CD4-positive, alpha-beta memory T cell (primary cell): ENCODE measurements at regions not wholly inside any gene's neighbourhood (a gene's known extent, or its start where the extent isn't known, plus 50 kb on each side); places are given as distances from the start of the nearest gene placed in this dataset.

Source experiments
- CTCF ChIA-PET: fragments of 350-600 bp; sonication (Branson Sonifier 250); formaldehyde crosslinking; loops from one replicate; lab custom pipeline; 2021; ENCODE audit warnings: inconsistent platforms; ENCODE audit not compliant: partially characterized antibody; lab: Charles Lee
- POLR2A ChIA-PET: fragments of 350-600 bp; sonication (Branson Sonifier 250); formaldehyde crosslinking; loops from one replicate; lab custom pipeline; 2021; ENCODE audit not compliant: partially characterized antibody; lab: Charles Lee
- DNase-seq, 5 donors: peaks; one replicate each; pipeline versions ENCODE4 v3.0.0 to v3.0.0-alpha.2; 2020 to 2022; ENCODE audit warnings: mixed read lengths in 1 of 5
- H3K27ac ChIP-seq: one replicate; pipeline ENCODE4 v1.7.0; 2013; ENCODE audit warnings: low read depth, low read length
- H3K27me3 ChIP-seq: 2 replicates; pipeline ENCODE4 v1.7.0; 2013; ENCODE audit warnings: mild to moderate bottlenecking, low read length, moderate library complexity; ENCODE audit not compliant: insufficient read depth
- H3K36me3 ChIP-seq: 2 replicates; pipeline ENCODE4 v1.7.0; 2013; ENCODE audit warnings: mild to moderate bottlenecking, low read length, moderate library complexity; ENCODE audit not compliant: insufficient read depth
- H3K4me1 ChIP-seq: 2 replicates; pipeline ENCODE4 v1.7.0; 2013; ENCODE audit warnings: mild to moderate bottlenecking, low read length, moderate library complexity; ENCODE audit not compliant: insufficient read depth
- H3K4me3 ChIP-seq, 2 donors: one replicate each; pipeline ENCODE4 v1.7.0; 2013; ENCODE audit warnings: low read length in 2 of 2, mild to moderate bottlenecking in 1 of 2
- H3K9me3 ChIP-seq, 2 donors: one replicate each; pipeline ENCODE4 v1.7.0; 2013; ENCODE audit warnings: low read length in 2 of 2, control low read depth in 1 of 2; ENCODE audit not compliant: control insufficient read depth in 1 of 2
- H3K27ac Mint-ChIP-seq, 7 donors: one replicate each; pipeline ENCODE4 v1.8.0; 2020 to 2021; ENCODE audit warnings: mixed read lengths in 7 of 7, mild to moderate bottlenecking in 6 of 7, inconsistent platforms in 3 of 7, moderate library complexity in 3 of 7
- H3K27me3 Mint-ChIP-seq, 2 donors: one replicate each; pipeline ENCODE4 v1.8.0; 2020 to 2021; ENCODE audit warnings: mixed read lengths in 2 of 2
- H3K36me3 Mint-ChIP-seq, 2 donors: one replicate each; pipeline ENCODE4 v1.8.0; 2020 to 2021; ENCODE audit warnings: mixed read lengths in 2 of 2, inconsistent platforms in 1 of 2, mild to moderate bottlenecking in 1 of 2
- H3K4me1 Mint-ChIP-seq, 4 donors: one replicate each; pipeline ENCODE4 v1.8.0; 2020 to 2021; ENCODE audit warnings: mixed read lengths in 4 of 4, mild to moderate bottlenecking in 1 of 4
- H3K4me3 Mint-ChIP-seq, 8 donors: one replicate each; pipeline ENCODE4 v1.8.0; 2020 to 2021; ENCODE audit warnings: mixed read lengths in 8 of 8, mild to moderate bottlenecking in 7 of 8, moderate library complexity in 6 of 8, inconsistent platforms in 3 of 8
- H3K9me3 Mint-ChIP-seq, 8 donors: one replicate each; pipeline ENCODE4 v1.8.0; 2020 to 2021; ENCODE audit warnings: mixed read lengths in 8 of 8, mild to moderate bottlenecking in 5 of 8, inconsistent platforms in 3 of 8, moderate library complexity in 1 of 8
- intact Hi-C: fragments of 100-400 bp; cut with micrococcal nuclease; formaldehyde crosslinking; loops from one replicate; pipeline ENCODE4 v1.15.1; 2023

DNA sequence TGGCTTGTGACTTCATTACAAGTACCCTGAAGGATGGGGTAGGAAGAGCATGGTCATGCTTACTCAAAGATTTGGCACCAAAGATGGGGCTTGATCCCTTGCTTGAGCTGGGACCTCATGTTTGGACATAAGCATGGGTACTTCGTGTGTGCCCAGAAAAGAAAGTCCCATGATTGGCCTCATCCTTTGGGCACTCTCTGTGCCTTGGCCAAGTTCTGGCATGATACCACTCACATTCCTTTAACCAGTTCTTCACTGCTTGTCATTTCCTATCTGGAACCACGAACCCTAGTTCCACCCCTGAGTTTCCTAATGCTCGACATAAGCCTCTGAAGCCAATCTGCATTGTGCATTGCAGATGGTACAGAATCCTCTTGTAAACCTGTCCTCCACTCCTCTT, 107.0 kb downstream of the NAV1 start:
- no peak overlapping the region for H3K4me3 ChIP-seq
- H3K9me3 ChIP-seq, result no peaks in the 10 kb centered on the region
- ChIA-PET CTCF (no interaction called here), POLR2A (no interaction called here)
- peaks cover 0 to 3% of the 10 kb centered on the region in 2 donors for H3K36me3 Mint-ChIP-seq
- H3K4me1 Mint-ChIP-seq, result peaks cover 0 to 6% (median 5%) of the 10 kb centered on the region in 4 donors
- H3K9me3 Mint-ChIP-seq, result peaks cover 0 to 2% (median 0%) of the 10 kb centered on the region in 8 donors
- no peaks in the 10 kb centered on the region for H3K4me1 ChIP-seq
- H3K27me3 Mint-ChIP-seq, result peaks cover 25 to 32% of the 10 kb centered on the region in 2 donors
- no peak overlapping the region for H3K27ac Mint-ChIP-seq
- intact Hi-C loops, result no loop called here
- peaks cover 4% of the 10 kb centered on the region for H3K27me3 ChIP-seq
- no peak for DNase-seq
- no peaks in the 10 kb centered on the region for H3K36me3 ChIP-seq
- no peak overlapping the region for H3K27ac ChIP-seq
- no peak overlapping the region for H3K4me3 Mint-ChIP-seq

- Mint-ChIP-seq H3K27me3 (peaks cover 28 to 33% of the 10 kb centered on the region in 2 donors), H3K36me3 (peaks cover 0 to 3% of the 10 kb centered on the region in 2 donors), H3K4me3 (peak overlapping the region in 3 of 8 donors; percentile 18 to 39 (median 20)), H3K27ac (no peak overlapping the region), H3K4me1 (peaks cover 0 to 6% (median 5%) of the 10 kb centered on the region in 4 donors), H3K9me3 (peaks cover 0 to 2% (median 0%) of the 10 kb centered on the region in 8 donors)
- POLR2A ChIA-PET, result no interaction called here
- Histone ChIP-seq H3K36me3 (no peaks in the 10 kb centered on the region), H3K9me3 (no peaks in the 10 kb centered on the region), H3K4me3 (no peak overlapping the region), H3K27ac (no peak overlapping the region), H3K4me1 (no peaks in the 10 kb centered on the region), H3K27me3 (peaks cover 4% of the 10 kb centered on the region)
- CTCF ChIA-PET, result no interaction called here
- intact Hi-C loops, result no loop called here
- no peak for DNase-seq
Observed at GRCh38 chr1:201646411-201647022, 107.6 kb downstream of the NAV1 start.

- Mint-ChIP-seq H3K36me3 (peaks cover 0 to 3% of the 10 kb centered on the region in 2 donors), H3K27ac (no peak overlapping the region), H3K4me1 (peaks cover 0 to 6% (median 5%) of the 10 kb centered on the region in 4 donors), H3K4me3 (peak overlapping the region in 2 of 8 donors; percentile 17 to 44), H3K9me3 (peaks cover 0 to 2% (median 0%) of the 10 kb centered on the region in 8 donors), H3K27me3 (peaks cover 28 to 34% of the 10 kb centered on the region in 2 donors)
- Histone ChIP-seq H3K4me1 (no peaks in the 10 kb centered on the region), H3K4me3 (no peak overlapping the region), H3K27me3 (peaks cover 4% of the 10 kb centered on the region), H3K9me3 (no peaks in the 10 kb centered on the region), H3K27ac (no peak overlapping the region), H3K36me3 (no peaks in the 10 kb centered on the region)
- intact Hi-C loops, result no loop called here
- POLR2A ChIA-PET, result no interaction called here
- CTCF ChIA-PET, result no interaction called here
- DNase-seq, result no peak
Observed at GRCh38 chr1:201647094-201647493, 108.2 kb downstream of the NAV1 start.

DNA sequence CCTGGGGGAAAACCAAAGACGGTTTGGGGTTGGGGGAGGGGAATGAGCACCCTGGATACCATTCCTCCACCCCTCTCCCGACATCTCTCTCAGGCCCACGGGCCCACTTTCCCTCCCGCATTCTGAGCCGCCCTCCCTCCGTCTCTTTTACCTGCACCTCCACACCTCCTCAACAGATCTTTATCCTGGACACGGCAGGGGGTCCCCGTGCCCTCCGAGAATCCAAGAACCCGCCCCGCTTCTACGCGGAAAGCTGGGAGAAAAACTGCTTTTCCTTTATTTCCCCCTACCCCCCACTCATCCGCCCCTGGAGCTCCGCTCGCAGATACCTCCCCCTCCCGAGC, 108.8 kb downstream of the NAV1 start:
- Histone ChIP-seq H3K4me3 (no peak overlapping the region), H3K36me3 (no peaks in the 10 kb centered on the region), H3K27ac (no peak overlapping the region), H3K9me3 (no peaks in the 10 kb centered on the region), H3K4me1 (no peaks in the 10 kb centered on the region), H3K27me3 (peaks cover 4% of the 10 kb centered on the region)
- H3K27me3 Mint-ChIP-seq, result peaks cover 28 to 34% of the 10 kb centered on the region in 2 donors
- DNase-seq, result no peak
- CTCF ChIA-PET, result no interaction called here
- H3K36me3 Mint-ChIP-seq, result peaks cover 0 to 3% of the 10 kb centered on the region in 2 donors
- H3K4me1 Mint-ChIP-seq, result peaks cover 0 to 6% (median 5%) of the 10 kb centered on the region in 4 donors
- H3K4me3 Mint-ChIP-seq, result peak overlapping the region in 1 of 8 donors; percentile 22
- POLR2A ChIA-PET, result no interaction called here
- peaks cover 0 to 2% (median 0%) of the 10 kb centered on the region in 8 donors for H3K9me3 Mint-ChIP-seq
- intact Hi-C loops, result no loop called here
- no peak overlapping the region for H3K27ac Mint-ChIP-seq

GRCh38 chr1:201648066-201648906, 109.4 kb downstream of the NAV1 start:
- Mint-ChIP-seq H3K27me3 (peaks cover 29 to 33% of the 10 kb centered on the region in 2 donors), H3K9me3 (peaks cover 0 to 2% (median 0%) of the 10 kb centered on the region in 8 donors), H3K4me3 (peak overlapping the region in 2 of 8 donors; percentile 44 to 53), H3K36me3 (peaks cover 0 to 3% of the 10 kb centered on the region in 2 donors), H3K27ac (no peak overlapping the region), H3K4me1 (peaks cover 0 to 6% (median 6%) of the 10 kb centered on the region in 4 donors)
- Histone ChIP-seq H3K9me3 (no peaks in the 10 kb centered on the region), H3K4me3 (no peak overlapping the region), H3K36me3 (no peaks in the 10 kb centered on the region), H3K4me1 (no peaks in the 10 kb centered on the region), H3K27me3 (peaks cover 4% of the 10 kb centered on the region), H3K27ac (no peak overlapping the region)
- POLR2A ChIA-PET, result no interaction called here
- CTCF ChIA-PET, result no interaction called here
- intact Hi-C loops, result no loop called here
- no peak for DNase-seq

DNA sequence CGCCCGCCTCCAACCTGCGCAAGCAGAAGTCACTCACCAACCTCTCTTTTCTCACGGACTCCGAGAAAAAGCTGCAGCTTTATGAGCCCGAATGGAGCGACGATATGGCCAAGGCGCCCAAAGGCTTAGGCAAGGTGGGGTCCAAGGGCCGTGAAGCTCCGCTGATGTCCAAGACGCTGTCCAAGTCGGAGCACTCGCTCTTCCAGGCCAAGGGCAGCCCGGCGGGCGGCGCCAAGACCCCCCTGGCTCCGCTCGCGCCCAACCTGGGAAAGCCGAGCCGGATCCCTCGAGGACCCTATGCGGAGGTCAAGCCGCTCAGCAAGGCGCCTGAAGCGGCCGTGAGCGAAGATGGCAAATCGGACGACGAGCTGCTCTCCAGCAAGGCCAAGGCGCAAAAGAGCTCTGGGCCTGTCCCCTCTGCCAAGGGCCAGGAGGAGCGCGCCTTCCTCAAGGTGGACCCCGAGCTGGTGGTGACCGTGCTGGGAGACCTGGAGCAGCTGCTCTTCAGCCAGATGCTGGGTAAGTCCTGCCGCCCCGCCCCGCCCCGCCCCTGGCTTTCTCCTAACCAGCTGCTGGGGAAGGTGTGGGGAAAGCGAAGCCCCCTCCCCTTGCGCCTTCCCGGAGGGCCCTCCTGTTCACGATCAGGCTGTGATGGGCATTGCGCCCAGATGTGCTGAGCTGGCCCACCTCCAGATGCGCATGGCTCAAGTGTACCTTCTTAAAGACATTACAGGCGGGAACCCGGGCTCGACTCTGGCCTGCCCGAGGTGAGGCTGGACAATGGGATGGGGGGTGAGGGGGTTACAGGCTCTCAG, 110.2 kb downstream of the NAV1 start:
- DNase-seq, result no peak
- Histone ChIP-seq H3K27me3 (peaks cover 4% of the 10 kb centered on the region), H3K27ac (no peak overlapping the region), H3K9me3 (no peaks in the 10 kb centered on the region), H3K36me3 (no peaks in the 10 kb centered on the region), H3K4me1 (no peaks in the 10 kb centered on the region), H3K4me3 (no peak overlapping the region)
- Mint-ChIP-seq H3K27me3 (peaks cover 29 to 32% of the 10 kb centered on the region in 2 donors), H3K27ac (no peak overlapping the region), H3K36me3 (peaks cover 0 to 3% of the 10 kb centered on the region in 2 donors), H3K4me3 (peak overlapping the region in 1 of 8 donors; percentile 12), H3K9me3 (peaks cover 0 to 2% (median 0%) of the 10 kb centered on the region in 8 donors), H3K4me1 (peaks cover 0 to 6% (median 6%) of the 10 kb centered on the region in 4 donors)
- ChIA-PET CTCF (interaction anchor here (0.7 kb wide), 1 partner anchor 90 kb away, joined by 3 read pairs; no protein-coding TSS in a partner anchor), POLR2A (no interaction called here)
- intact Hi-C loops, result no loop called here
